ENCODE measurements at regions not wholly inside any gene's neighbourhood (a gene's known extent, or its start where the extent isn't known, plus 50 kb on each side); places are given as distances from the start of the nearest gene placed in this dataset.

- Histone ChIP-seq H3K27ac (ENCODE audit: insufficient read length, low read depth, low read length) (no peak overlapping the region), H3K4me2 (ENCODE audit: insufficient read depth, insufficient read length, low read length) (no peak overlapping the region), H3K79me1 (ENCODE audit: insufficient read depth, low read depth, low read length, poor library complexity, severe bottlenecking) (no peaks in the 10 kb centered on the region), H3K4me1 (ENCODE audit: insufficient read depth, low read length) (0 out of 2 replicates have a peak, but pooled peaks cover 3% of the 10 kb centered on the region), H3K9ac (ENCODE audit: extremely low read depth, insufficient read length, low read length) (no peak overlapping the region), H4K5ac (ENCODE audit: insufficient read length, low read depth, low read length) (no peak overlapping the region), H2BK120ac (ENCODE audit: low read depth, low read length, poor library complexity, severe bottlenecking) (no peak overlapping the region), H3K9me3 (ENCODE audit: control insufficient read depth, low read depth, low read length) (no peaks in the 10 kb centered on the region), H3K14ac (ENCODE audit: insufficient read depth, low read length) (no peak overlapping the region), H3T11ph (ENCODE audit: low read length) (no peak overlapping the region), H2AK5ac (ENCODE audit: insufficient read length, low read length) (no peak overlapping the region), H4K20me1 (ENCODE audit: control insufficient read depth, insufficient read depth, insufficient read length) (no peaks in the 10 kb centered on the region), H2BK12ac (ENCODE audit: insufficient read length, low read depth, low read length) (no peak overlapping the region), H4K91ac (ENCODE audit: insufficient read length, low read depth, low read length) (no peak overlapping the region), H3K18ac (ENCODE audit: insufficient read length, low read depth, low read length) (no peak overlapping the region), H2BK15ac (ENCODE audit: low read depth, low read length) (no peak overlapping the region), H3K79me2 (ENCODE audit: insufficient read depth, low read length) (no peaks in the 10 kb centered on the region), H4K8ac (replicated peaks; ENCODE audit: insufficient read length, low read depth, low read length) (no peak overlapping the region), H2BK20ac (ENCODE audit: low read depth, low read length, poor library complexity, severe bottlenecking) (no peak overlapping the region), H3K4ac (ENCODE audit: low read depth, low read length) (no peak overlapping the region), H3K27me3 (ENCODE audit: insufficient read depth, low read length) (no peaks in the 10 kb centered on the region), H3K23ac (ENCODE audit: insufficient read length, low read depth, low read length) (no peak overlapping the region), H2AFZ (ENCODE audit: low read length) (no peak overlapping the region), H2BK5ac (ENCODE audit: insufficient read length, low read length) (no peak overlapping the region), H3K23me2 (ENCODE audit: insufficient read length, low read depth, low read length, poor library complexity, severe bottlenecking) (no peaks in the 10 kb centered on the region), H3K56ac (ENCODE audit: insufficient read length, low read depth, low read length) (no peak overlapping the region)
- WGBS (ENCODE audit: extremely low coverage, insufficient read length, low lambda C conversion rate), result no CpG with 5 or more reads among the region's 1 CpG
- DNase-seq, result peak; percentile 71
- Mint-ChIP-seq H3K27ac (0 out of 7 replicates have a peak overlapping the region, but pooled peaks of 1 of the 3 experiments have one; percentile 16), H3K27me3 (ENCODE audit: low read depth) (no peaks in the 10 kb centered on the region), H3K4me1 (peaks cover 11 to 16% of the 10 kb centered on the region in 2 experiments), H3K36me3 (ENCODE audit: insufficient read depth in 1 of 3, low read depth in 3 of 3) (no peaks in the 10 kb centered on the region; a peak in 1 of 7 replicates), H3K4me3 (no peak overlapping the region), H3K9me3 (0 out of 5 replicates have a peak, but pooled peaks cover 0 to 2% of the 10 kb centered on the region in 2 experiments)
- TF ChIP-seq, protein P1, sequence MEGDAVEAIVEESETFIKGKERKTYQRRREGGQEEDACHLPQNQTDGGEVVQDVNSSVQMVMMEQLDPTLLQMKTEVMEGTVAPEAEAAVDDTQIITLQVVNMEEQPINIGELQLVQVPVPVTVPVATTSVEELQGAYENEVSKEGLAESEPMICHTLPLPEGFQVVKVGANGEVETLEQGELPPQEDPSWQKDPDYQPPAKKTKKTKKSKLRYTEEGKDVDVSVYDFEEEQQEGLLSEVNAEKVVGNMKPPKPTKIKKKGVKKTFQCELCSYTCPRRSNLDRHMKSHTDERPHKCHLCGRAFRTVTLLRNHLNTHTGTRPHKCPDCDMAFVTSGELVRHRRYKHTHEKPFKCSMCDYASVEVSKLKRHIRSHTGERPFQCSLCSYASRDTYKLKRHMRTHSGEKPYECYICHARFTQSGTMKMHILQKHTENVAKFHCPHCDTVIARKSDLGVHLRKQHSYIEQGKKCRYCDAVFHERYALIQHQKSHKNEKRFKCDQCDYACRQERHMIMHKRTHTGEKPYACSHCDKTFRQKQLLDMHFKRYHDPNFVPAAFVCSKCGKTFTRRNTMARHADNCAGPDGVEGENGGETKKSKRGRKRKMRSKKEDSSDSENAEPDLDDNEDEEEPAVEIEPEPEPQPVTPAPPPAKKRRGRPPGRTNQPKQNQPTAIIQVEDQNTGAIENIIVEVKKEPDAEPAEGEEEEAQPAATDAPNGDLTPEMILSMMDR (conservative IDR thresholded peaks at IDR 0.05), result no peak
Observed at GRCh38 chr5:117973785-117974184, 1014.6 kb downstream of the DTWD2 start.
